HL-60/S4 treated with phorbol 12-myristate 13-acetate at 8.2 ng/mL for 4 days and 3 days (cell line): ENCODE measurements at regions not wholly inside any gene's neighbourhood (a gene's known extent, or its start where the extent isn't known, plus 50 kb on each side); places are given as distances from the start of the nearest gene placed in this dataset.
"Not testable (repeated sequence)": the region's sequence is repeated elsewhere in the genome, so short reads cannot be mapped to it uniquely, and the experiment has no call there.

Experiments
- in situ Hi-C: fragments of 300-500 bp; cut with MboI; formaldehyde crosslinking; loops from 2 replicates; pipeline ENCODE4 v1.15.0; 2022; ENCODE audit warnings: low sequenced_read_pairs

DNA sequence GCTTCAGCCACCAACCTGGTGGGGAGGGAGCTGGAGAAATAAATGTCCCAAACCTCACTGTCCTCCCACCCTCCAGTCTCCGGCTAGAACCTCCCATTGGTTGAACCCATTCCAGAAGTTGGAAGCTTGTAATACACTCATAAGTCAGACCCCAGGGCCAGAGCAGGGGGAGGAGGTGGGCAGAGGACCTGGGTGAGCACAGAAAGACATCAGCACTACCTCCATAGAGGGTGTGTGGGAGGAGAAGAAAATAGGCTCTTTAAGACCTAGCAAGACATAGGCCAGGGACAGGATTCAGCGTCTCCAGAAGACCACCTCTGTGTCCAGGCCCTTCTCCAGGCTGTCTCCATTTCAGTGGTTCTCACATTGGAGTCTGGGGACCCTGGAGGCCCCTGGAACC is 73.3 kb upstream of the TOP1 start:
- in situ Hi-C loops: no loop called here

DNA sequence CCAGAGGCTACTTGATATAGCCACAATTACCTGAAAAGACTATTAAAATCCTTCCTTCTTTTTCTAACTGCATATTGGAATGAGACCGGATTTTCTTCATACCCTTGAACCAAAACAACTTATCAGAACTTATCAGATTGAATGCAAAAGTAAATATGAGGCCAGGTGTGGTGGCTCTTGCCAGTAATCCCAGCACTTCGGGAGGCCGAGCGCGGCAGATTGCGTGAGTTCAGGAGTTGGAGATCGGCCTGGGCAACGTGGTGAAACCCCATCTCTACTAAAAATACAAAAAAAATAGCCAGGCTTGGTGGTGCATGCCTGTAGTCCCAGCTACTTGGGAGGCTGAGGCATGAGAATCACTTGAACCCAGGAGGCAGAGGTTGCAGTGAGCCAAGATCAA is 72.8 kb upstream of the TOP1 start:
- in situ Hi-C loops: not testable (repeated sequence)

DNA sequence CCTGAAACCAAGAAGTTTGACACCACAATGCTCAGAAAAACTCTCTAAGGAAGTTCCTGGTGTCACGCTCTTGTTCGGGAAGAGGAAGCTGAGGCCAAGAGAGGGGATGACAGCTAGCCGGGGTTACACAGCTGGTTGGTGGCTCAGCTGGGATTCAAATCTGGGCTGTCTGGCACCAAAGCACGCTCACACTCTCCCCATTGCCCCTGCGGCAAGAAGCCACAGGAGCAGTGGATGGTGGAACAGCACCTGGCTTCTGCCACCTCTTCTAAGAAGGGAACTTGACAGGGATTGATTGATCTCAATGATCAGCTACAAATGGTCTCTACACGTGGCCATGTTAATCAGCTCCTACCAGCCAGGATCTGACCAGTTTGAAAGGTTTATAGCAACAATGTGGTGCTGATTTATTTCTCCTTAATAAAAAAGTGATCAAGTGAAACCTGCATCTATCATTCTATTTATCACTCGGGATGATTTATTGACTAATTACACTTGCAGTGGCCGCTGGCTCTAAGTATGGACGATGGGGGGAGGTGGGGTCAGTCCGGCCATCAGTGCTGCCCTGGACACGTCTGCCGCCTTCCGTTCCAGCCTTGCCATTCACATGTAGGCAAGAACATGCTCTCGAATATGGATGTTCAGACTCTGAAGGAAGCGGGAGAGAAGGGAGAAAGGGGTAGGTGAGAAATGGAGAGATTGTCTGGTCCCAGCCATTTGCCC is 71.9 kb upstream of the TOP1 start:
- in situ Hi-C loops: no loop called here

DNA sequence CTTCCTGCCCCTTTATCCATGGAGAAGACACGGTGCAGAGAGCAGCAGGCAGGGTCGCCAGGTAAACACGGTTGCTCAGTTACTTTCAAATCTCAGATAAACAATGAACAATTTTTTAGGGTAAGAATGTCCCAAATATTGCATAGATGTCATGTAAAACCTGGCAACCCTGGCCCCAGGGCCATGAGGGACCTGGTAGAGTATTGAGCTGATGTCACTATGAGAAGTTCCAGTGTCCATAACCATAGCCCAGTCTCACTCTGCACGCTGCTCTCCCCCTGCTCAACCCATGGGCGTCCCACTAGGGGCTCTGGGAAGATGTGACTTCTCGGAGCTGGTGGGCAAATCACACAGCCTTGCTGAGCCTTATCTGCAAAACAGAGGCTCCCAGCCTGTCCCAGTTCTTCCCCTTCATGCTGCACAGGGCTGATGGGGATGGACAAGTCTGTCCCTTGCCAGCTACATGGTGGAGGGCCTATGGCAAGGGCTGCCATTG is 71.3 kb upstream of the TOP1 start:
- in situ Hi-C loops: no loop called here

DNA sequence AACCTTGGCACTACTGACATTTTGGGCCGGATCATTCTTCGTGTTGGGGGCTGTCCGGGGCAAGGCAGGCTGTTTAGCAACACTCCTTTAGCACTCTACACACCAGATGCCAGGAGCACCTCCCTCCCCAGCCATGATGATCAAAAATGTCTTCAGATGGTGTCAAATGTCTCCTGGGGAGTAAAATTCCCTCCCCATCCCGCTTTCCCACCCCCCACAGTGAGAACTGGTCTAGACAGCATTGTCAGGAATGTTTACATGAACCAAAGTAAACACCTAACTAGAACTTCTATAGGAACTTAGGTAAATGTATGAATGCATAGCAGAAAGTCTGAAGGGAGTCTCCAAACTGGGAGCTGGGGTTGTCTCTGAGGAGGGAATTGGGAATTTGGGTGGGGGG is 70.0 kb upstream of the TOP1 start:
- in situ Hi-C loops: no loop called here

DNA sequence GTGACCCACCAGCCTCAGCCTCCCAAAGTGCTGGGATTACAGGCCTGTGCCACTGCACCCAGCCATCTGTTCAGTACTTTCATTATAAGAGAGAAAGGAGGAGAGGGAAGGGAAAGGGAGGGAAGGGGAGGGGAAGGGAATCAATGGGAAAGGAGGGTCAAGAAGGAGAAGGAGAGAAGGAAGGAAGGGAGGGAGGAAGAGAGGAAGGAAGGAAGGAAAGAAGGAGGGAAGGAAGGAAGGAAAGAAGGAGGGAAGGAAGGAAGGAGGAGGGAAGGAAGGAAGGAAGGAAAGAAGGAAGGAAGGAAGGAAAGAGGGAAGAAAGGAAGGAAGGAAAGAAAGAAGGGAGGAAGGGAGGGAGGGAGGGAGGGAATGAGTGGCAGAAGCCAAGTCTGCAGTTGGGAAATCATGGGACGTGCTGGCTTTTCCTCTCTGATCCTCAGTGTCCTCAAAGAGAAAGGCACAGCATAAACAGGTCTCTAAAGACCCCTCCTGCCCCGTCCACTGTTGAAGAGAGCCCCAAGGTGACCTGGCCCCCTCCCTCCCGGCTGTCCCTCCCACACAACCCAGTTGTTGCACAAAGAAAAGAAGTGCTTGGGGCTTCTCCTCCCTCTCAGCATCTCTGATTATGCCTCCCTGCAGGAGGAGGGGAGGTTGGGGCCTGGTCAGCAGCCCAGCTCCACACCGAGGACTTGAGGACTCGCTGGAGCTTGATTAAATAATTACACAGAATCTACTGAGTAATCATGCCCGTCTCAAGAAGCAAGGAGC is 69.1 kb upstream of the TOP1 start:
- in situ Hi-C loops: loop anchor here (10.0 kb wide), 1 partner anchor 1075 kb away; no protein-coding TSS in a partner anchor

DNA sequence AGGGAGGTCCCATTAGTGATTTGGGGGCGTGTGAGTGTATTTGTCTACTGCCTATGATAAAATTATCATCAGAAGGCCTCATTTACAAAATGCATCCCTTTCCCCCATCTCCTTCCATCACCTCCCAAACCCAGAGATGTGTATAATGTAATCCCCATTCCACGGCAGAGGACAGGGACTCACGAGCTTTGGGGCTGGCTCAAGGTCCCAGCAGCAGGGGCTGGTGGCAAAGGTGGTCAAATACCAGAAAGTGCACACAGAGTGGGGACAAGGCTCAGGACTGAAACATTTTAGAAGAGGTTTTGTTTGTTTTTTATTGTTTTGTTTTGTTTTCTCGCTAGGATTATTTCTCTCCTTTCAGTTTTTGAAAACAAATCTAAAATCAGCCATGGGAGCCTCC is 68.5 kb upstream of the TOP1 start:
- in situ Hi-C loops: loop anchor here (10.0 kb wide), 1 partner anchor 1075 kb away; no protein-coding TSS in a partner anchor

DNA sequence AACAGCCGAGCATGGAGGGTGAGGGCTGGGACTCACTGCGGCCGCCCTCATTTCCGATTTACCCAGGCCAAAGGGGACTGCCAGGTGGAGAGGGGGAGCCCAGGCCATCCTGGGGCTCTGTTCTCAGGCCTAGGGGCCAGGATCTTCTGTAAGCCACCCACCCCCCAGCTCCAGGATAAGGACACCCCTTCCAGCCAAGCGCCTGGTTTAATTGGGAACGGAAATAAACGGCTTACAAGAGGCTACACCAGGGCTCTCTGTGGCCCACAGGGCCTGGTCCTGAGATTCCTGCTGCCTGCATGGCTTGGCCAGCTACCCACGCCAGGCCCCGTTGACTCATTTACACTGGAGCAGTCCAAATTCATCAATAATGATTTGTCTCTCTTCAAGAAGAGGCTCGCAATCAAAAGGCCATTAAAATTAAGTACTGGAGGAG is 68.1 kb upstream of the TOP1 start:
- in situ Hi-C loops: loop anchor here (10.0 kb wide), 1 partner anchor 1076 kb away; no protein-coding TSS in a partner anchor

DNA sequence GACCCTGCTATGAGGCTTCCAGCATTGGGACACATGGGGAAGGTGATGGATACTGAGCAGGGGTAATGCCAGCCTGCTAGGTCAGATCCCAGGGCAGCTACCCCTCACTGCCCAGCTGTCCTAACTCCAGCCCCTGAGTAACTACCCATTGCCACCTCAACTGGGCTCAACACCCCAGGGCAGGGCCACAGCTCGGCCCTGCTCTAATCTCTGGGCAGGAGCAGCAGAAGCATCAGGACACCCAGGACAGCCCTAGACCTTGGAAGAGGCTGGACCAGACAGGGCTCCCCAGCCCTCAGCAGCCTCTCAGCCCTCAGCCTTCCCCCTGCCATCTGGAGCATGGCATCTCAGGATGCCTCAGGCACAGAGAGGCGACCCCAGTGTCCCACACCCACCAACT is 67.4 kb upstream of the TOP1 start:
- in situ Hi-C loops: loop anchor here (10.0 kb wide), 1 partner anchor 1076 kb away; no protein-coding TSS in a partner anchor

DNA sequence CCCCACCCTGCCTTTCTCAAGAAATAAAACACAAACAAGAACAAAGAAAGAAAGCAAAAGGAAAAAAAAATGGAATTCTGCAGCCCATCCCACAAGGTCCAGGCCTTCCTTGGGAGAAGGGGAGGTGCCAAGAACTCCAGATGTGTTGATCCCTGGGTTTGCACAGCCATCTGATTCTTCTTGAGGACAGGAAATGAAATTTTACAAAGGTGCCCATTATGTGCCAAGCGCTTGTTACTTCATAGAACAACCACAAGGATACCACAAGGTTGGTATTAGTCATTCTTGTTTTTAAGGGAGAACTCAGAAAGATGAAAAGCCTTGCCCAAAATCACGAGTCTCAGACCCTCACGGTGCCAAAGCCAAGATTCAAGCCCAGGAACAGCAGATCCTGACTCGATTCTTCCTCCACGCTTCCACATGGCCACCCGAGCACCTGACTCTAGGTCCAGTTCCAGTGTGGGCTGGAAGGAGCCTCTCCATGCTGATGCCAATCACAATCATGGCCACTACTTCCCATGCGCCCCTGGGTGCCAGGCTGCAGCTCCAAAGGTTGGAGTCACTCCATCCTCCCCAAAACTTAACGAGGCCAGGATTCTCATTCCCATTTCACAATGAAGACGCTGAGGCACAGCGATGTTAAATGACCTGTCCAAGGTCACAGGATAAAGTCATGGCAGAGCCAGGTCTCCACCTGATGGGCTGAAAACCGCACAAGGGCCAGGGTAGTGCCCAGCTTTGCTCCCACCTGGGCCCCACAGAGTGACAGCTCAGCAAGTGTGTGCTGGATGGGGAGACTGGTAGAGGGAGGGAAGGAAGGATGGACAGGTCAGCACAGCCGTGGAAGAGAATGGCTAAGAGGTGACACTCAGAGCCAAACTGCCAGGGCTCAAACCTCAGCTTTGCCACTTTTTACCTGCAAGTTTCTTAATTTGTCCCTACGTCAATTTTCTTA is 66.7 kb upstream of the TOP1 start:
- in situ Hi-C loops: loop anchor here (10.0 kb wide), 1 partner anchor 1077 kb away; no protein-coding TSS in a partner anchor

DNA sequence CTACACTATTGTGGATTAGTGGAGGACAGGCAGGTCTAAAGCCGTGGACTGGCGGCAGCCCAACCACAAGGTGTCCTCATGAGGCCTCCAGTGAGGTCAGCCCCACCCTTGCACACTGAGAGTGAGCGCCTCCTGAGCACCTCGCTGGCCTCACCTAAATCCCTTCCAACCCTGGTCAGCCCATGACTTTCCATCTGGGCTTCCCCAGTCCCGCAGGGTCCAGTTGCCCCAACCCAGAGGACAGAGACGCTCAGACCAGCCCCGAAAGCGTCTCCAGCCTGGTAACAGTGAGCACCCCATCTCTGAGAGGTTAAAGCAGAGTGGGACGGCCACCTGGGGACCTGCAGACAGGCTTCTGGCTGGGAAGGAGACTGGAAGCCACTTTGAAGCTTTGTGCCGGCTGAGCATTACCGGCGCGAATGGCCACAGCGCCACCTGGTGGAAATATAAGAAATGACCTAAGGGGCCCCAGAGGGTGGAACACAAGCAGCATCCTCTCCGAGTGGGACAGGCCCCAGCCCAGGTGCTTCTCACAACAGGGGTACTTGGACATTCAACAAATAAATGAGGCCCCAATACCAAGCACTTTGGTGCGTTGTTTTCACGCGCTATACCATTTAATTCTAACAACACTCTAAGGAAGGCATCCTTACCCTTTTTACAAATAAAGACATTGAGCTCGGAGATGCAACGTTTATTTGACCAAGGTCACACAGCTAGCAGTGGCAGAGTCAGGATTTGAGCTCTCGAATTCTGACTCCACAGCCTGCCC is 65.7 kb upstream of the TOP1 start:
- in situ Hi-C loops: loop anchor here (10.0 kb wide), 1 partner anchor 1078 kb away; no protein-coding TSS in a partner anchor

DNA sequence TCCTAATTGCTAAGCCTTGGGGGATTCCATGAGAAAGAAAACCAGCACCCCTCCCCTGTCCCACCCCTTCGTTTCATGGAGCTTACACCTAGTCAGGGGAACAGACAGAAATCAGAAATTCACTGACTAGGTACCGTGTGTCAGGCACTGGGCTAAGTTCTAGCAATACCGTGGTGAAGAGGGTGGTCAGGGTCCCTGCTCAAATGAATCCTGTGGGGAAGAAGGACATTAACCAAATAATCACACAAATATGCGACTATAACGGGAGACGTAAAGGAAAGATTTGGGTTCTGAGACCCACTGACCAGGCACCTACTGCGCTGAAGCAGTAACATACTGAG is 65.1 kb upstream of the TOP1 start:
- in situ Hi-C loops: loop anchor here (10.0 kb wide), 1 partner anchor 1079 kb away; no protein-coding TSS in a partner anchor

DNA sequence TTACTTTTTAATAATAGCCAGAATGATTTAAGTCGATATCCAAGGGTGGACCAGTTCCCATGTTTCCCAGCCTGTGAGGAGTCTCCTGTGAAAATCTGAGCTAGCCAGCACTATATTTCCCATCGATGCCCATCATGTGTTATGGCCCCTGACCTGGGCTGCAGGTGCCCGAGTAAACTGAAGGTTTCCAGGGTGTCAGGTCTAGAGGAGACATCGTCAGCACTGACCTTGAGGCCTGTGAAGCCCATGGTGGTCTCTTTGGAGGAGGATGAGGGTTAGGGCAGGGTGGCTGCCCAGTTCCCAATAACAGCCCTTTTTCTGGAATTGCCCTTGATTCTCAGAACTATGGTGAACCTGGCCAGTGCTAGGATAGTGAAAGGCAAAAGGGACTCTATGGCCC is 63.0 kb upstream of the TOP1 start:
- in situ Hi-C loops: loop anchor here (10.0 kb wide), 1 partner anchor 1081 kb away; no protein-coding TSS in a partner anchor

DNA sequence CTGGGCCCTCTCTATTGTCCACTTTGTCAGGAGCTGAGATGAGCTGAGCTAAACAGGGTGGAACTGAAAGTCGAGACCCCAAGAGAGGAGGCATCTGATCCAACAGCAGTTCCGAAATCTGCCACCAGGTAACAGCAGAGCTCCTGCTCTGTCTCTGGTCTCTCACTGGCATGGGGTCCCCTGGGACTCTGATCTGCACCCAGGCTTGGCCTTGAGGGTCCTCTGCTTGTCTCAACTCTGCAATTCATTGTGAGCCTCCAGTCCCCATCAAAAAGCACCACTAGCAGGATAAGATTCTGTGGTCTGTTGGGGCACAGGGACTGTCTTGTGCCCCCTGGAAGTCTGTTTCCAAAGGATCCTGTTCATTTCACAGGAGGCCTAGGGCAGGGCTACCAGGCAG is 62.5 kb upstream of the TOP1 start:
- in situ Hi-C loops: loop anchor here (10.0 kb wide), 1 partner anchor 1081 kb away; no protein-coding TSS in a partner anchor

DNA sequence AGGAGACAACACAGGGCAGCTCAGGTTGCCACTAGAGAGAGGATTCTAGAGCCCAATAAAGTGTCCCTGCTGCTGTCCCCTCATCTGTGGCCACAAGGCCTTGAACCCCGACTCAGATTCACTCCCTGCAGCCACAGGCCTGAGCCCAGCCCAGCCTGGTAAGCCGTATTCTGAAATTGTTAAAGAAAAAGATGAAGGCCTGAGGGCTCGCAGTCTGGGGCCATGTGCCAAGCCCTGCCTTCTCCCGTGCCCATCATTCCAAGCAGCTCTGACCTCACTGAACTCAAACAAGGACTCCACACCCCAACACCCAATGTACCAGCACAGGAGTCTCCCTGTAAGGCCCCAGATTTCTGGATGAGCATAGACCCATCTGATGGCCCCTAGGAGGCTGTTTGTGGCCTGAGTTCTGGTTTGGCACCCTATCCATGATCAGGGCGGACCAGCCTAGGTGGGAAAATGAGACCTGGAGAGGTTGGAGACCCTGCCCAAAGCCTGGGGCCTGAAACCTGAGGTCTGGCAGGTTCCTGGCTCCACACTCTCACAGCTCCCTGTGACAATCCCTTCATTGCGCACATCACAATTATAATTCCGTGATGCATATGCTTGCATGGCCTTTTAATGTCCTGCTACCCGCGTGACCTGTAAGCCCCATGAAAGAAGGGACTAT is 62.0 kb upstream of the TOP1 start:
- in situ Hi-C loops: loop anchor here (10.0 kb wide), 1 partner anchor 1082 kb away; no protein-coding TSS in a partner anchor

DNA sequence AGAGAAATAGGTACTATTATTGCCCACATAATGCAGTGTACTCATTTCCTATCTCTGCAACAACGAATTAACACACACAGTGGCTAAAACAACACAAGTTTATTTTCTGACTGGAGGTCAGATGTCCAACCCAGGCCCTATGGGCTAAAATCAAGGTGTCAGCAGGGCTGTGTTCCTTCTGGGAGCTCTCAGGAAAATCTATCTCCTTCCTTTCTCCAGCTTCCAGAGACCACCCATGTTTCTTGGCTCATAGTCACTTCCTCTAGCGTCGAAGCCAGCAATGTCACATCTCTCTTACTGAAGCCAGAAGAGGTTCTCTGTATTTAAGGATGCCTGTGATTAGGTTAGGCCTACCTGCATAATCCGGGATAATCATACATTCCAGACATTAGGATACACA is 60.9 kb upstream of the TOP1 start:
- in situ Hi-C loops: loop anchor here (10.0 kb wide), 1 partner anchor 1083 kb away; no protein-coding TSS in a partner anchor

DNA sequence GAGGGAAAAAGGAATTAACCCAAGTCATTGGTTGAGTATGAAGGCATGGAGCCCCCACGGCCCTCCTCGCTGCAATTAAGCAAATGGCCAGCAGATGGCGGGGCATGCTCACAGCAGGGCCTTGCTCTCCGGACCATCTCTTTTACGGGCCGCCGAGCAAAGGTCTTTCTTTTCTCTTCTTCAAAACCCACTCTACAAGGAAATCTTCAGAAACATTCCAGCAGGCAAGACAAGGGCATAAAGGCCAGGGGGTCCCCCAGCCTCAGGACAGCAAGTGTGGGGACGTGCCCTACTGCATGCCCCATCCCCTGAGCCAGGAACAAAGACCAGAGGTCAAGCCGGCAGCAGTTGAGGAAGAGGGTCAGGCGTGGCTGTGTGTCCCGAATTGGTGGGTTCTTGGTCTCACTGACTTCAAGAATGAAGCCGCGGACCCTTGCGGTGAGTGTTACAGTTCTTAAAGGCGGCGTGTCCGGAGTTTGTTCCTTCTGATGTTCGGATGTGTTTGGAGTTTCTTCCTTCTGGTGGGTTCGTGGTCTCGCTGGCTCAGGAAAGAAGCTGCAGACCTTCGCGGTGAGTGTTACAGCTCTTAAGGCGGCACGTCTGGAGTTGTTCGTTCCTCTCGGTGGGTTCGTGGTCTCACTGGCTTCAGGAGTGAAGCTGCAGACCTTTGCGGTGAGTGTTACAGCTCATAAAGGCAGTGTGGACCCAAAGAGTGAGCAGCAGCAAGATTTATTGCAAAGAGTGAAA is 59.6 kb upstream of the TOP1 start:
- in situ Hi-C loops: loop anchor here (10.0 kb wide), 1 partner anchor 1084 kb away; no protein-coding TSS in a partner anchor

DNA sequence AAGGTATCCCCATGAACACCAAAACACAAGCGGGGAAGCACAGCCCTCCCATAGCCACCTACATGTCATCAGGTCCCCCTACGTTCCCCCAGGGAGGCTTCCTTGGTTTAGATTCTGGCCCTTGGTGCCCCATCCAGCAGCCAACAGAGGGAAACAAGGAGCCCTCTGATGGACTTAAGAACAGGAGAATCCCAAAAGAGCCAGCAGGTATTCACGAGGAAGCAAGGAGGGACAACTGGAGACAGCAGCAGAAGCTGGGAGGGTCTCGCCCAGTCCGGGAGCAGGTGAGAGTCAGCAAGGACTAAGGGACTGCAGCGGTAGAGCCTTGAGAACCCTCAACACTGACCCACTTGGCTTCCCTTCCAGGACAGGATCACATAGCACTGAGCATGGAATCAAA is 58.4 kb upstream of the TOP1 start:
- in situ Hi-C loops: loop anchor here (10.0 kb wide), 1 partner anchor 125 kb away; no protein-coding TSS in a partner anchor
